ENCODE measurements at regions not wholly inside any gene's neighbourhood (a gene's known extent, or its start where the extent isn't known, plus 50 kb on each side); places are given as distances from the start of the nearest gene placed in this dataset.
A peak's percentile ranks its signal among the peaks of the same experiment; 100 is the strongest.

- DNase-seq (ENCODE audit: insufficient read length, low spot score, missing footprints), result peak; percentile 80
- H2AFZ ChIP-seq (ENCODE audit: low read length), result no peak overlapping the region
- H3K36me3 ChIP-seq (ENCODE audit: insufficient read depth, low read length), result no peaks in the 10 kb centered on the region
- H3K27me3 ChIP-seq (ENCODE audit: insufficient read depth, low read length), result peaks cover 7% of the 10 kb centered on the region
- peak; percentile 82 for TF ChIP-seq CTCF (IDR thresholded peaks at IDR 0.05; ENCODE audit: extremely low read depth, low read depth, low read length)
- no peak overlapping the region for H3K4me2 ChIP-seq (ENCODE audit: insufficient read depth, low read length)
- H3K4me3 ChIP-seq (ENCODE audit: insufficient read depth, low read length), result no peak overlapping the region
- no peak overlapping the region for H3K27ac ChIP-seq (ENCODE audit: low read depth, low read length)
- H3K9me3 ChIP-seq (ENCODE audit: low read depth, low read length), result no peaks in the 10 kb centered on the region
- peaks cover 9% of the 10 kb centered on the region for H3K4me1 ChIP-seq (ENCODE audit: insufficient read depth, low read length)
- no peaks in the 10 kb centered on the region for H3K79me2 ChIP-seq (ENCODE audit: insufficient read depth, low read length)
- no peaks in the 10 kb centered on the region for H4K20me1 ChIP-seq (ENCODE audit: insufficient read depth, low read length)
Measured at GRCh38 chr10:69716711-69717560, 84.8 kb upstream of the COL13A1 start.

- Histone ChIP-seq H2AFZ (ENCODE audit: low read length) (no peak overlapping the region), H3K27ac (ENCODE audit: low read depth, low read length) (no peak overlapping the region), H3K4me1 (ENCODE audit: insufficient read depth, low read length) (peaks cover 9% of the 10 kb centered on the region), H3K4me2 (ENCODE audit: insufficient read depth, low read length) (no peak overlapping the region), H3K79me2 (ENCODE audit: insufficient read depth, low read length) (no peaks in the 10 kb centered on the region), H3K27me3 (ENCODE audit: insufficient read depth, low read length) (peaks cover 9% of the 10 kb centered on the region), H3K9me3 (ENCODE audit: low read depth, low read length) (no peaks in the 10 kb centered on the region), H4K20me1 (ENCODE audit: insufficient read depth, low read length) (no peaks in the 10 kb centered on the region), H3K36me3 (ENCODE audit: insufficient read depth, low read length) (no peaks in the 10 kb centered on the region), H3K4me3 (ENCODE audit: insufficient read depth, low read length) (no peak overlapping the region)
- no peak for TF ChIP-seq CTCF (IDR thresholded peaks at IDR 0.05; ENCODE audit: extremely low read depth, low read depth, low read length)
- DNase-seq (ENCODE audit: insufficient read length, low spot score, missing footprints), result no peak
Measured at GRCh38 chr10:69718951-69719350, 82.8 kb upstream of the COL13A1 start.

GRCh38 chr10:69721690-69722310 lies 79.9 kb upstream of the COL13A1 start:
- H3K9me3 ChIP-seq (ENCODE audit: low read depth, low read length), result no peaks in the 10 kb centered on the region
- H3K4me3 ChIP-seq (ENCODE audit: insufficient read depth, low read length), result no peak overlapping the region
- H3K27ac ChIP-seq (ENCODE audit: low read depth, low read length), result no peak overlapping the region
- TF ChIP-seq CTCF (IDR thresholded peaks at IDR 0.05; ENCODE audit: extremely low read depth, low read depth, low read length), result no peak
- H4K20me1 ChIP-seq (ENCODE audit: insufficient read depth, low read length), result no peaks in the 10 kb centered on the region
- no peaks in the 10 kb centered on the region for H3K36me3 ChIP-seq (ENCODE audit: insufficient read depth, low read length)
- H3K27me3 ChIP-seq (ENCODE audit: insufficient read depth, low read length), result peaks cover 19% of the 10 kb centered on the region
- no peaks in the 10 kb centered on the region for H3K79me2 ChIP-seq (ENCODE audit: insufficient read depth, low read length)
- no peaks in the 10 kb centered on the region for H3K4me1 ChIP-seq (ENCODE audit: insufficient read depth, low read length)
- DNase-seq (ENCODE audit: insufficient read length, low spot score, missing footprints), result peak; percentile 29
- no peak overlapping the region for H3K4me2 ChIP-seq (ENCODE audit: insufficient read depth, low read length)
- peak overlapping the region; percentile 8 for H2AFZ ChIP-seq (ENCODE audit: low read length)

- H3K36me3 ChIP-seq (ENCODE audit: insufficient read depth, low read length), result no peaks in the 10 kb centered on the region
- no peaks in the 10 kb centered on the region for H3K9me3 ChIP-seq (ENCODE audit: low read depth, low read length)
- no peak overlapping the region for H2AFZ ChIP-seq (ENCODE audit: low read length)
- no peak for TF ChIP-seq CTCF (IDR thresholded peaks at IDR 0.05; ENCODE audit: extremely low read depth, low read depth, low read length)
- H3K27ac ChIP-seq (ENCODE audit: low read depth, low read length), result no peak overlapping the region
- no peaks in the 10 kb centered on the region for H4K20me1 ChIP-seq (ENCODE audit: insufficient read depth, low read length)
- no peak for DNase-seq (ENCODE audit: insufficient read length, low spot score, missing footprints)
- no peaks in the 10 kb centered on the region for H3K79me2 ChIP-seq (ENCODE audit: insufficient read depth, low read length)
- peaks cover 19% of the 10 kb centered on the region for H3K27me3 ChIP-seq (ENCODE audit: insufficient read depth, low read length)
- H3K4me1 ChIP-seq (ENCODE audit: insufficient read depth, low read length), result peaks cover 4% of the 10 kb centered on the region
- H3K4me3 ChIP-seq (ENCODE audit: insufficient read depth, low read length), result no peak overlapping the region
- H3K4me2 ChIP-seq (ENCODE audit: insufficient read depth, low read length), result no peak overlapping the region
Measured at GRCh38 chr10:69723653-69724052, 78.1 kb upstream of the COL13A1 start.
